Body of pancreas (tissue), 4 donors: ENCODE measurements at regions not wholly inside any gene's neighbourhood (a gene's known extent, or its start where the extent isn't known, plus 50 kb on each side); places are given as distances from the start of the nearest gene placed in this dataset.

Source experiments
- CTCF ChIP-seq, 7 experiments: fragments of 450-650 bp in 4 of 7; fragments of 200-600 bp in 3 of 7; sonication (generic) in 3 of 7; IDR thresholded peaks; one replicate each; pipeline ENCODE4 v1.5.1; 2016 to 2019; ENCODE audit warnings: antibody characterized with exemption in 7 of 7
- POLR2A ChIP-seq, 3 donors: fragments of 450-650 bp; IDR thresholded peaks; one replicate each; pipeline ENCODE4 v1.6.1; 2016; ENCODE audit warnings: antibody characterized with exemption in 3 of 3, mild to moderate bottlenecking in 2 of 3

- TF ChIP-seq CTCF (IDR thresholded peaks at IDR 0.05) (no peak), POLR2A (IDR thresholded peaks at IDR 0.05) (no peak)
Measured at GRCh38 chr6:140438346-140438735, 1063.9 kb upstream of the CITED2 start.
